Kidney epithelial cell (primary cell): ENCODE measurements at regions not wholly inside any gene's neighbourhood (a gene's known extent, or its start where the extent isn't known, plus 50 kb on each side); places are given as distances from the start of the nearest gene placed in this dataset.
"Not testable (repeated sequence)": the region's sequence is repeated elsewhere in the genome, so short reads cannot be mapped to it uniquely, and the experiment has no call there.

Experiments
- DNase-seq: peaks from one replicate; pipeline ENCODE4 v3.0.0-alpha.2; 2010; ENCODE audit warnings: low read depth
- H3K27me3 ChIP-seq: 2 replicates; pipeline ENCODE4 v1.6.0; 2011; ENCODE audit warnings: low read length; ENCODE audit not compliant: control insufficient read depth, insufficient read depth
- H3K36me3 ChIP-seq: 2 replicates; pipeline ENCODE4 v1.5.1; 2011; ENCODE audit warnings: low read length; ENCODE audit not compliant: control insufficient read depth, insufficient read depth
- H3K4me3 ChIP-seq: 2 replicates; pipeline ENCODE4 v1.5.1; 2011; ENCODE audit warnings: low read depth, mild to moderate bottlenecking, control low read depth, low read length
- CTCF ChIP-seq: IDR thresholded peaks from 2 replicates; pipeline ENCODE4 v1.5.1; 2011; ENCODE audit warnings: mild to moderate bottlenecking, moderate library complexity, low read length, control low read depth, inconsistent platforms; ENCODE audit not compliant: insufficient read depth, poor library complexity, severe bottlenecking

GRCh38 chr19:27964185-27964584 lies 1248.8 kb downstream of the UQCRFS1 start:
- H3K36me3 ChIP-seq = no peaks in the 10 kb centered on the region
- DNase-seq = no peak
- no peaks in the 10 kb centered on the region for H3K27me3 ChIP-seq
- no peak overlapping the region for H3K4me3 ChIP-seq
- TF ChIP-seq CTCF = no peak

GRCh38 chr19:27962264-27962663 lies 1250.7 kb downstream of the UQCRFS1 start:
- no peaks in the 10 kb centered on the region for H3K36me3 ChIP-seq
- H3K4me3 ChIP-seq = no peak overlapping the region
- DNase-seq = no peak
- no peak for TF ChIP-seq CTCF
- H3K27me3 ChIP-seq = no peaks in the 10 kb centered on the region

GRCh38 chr19:27955485-27956480 lies 1257.2 kb downstream of the UQCRFS1 start:
- DNase-seq = no peak
- no peak for TF ChIP-seq CTCF
- Histone ChIP-seq H3K4me3 (no peak overlapping the region), H3K27me3 (no peaks in the 10 kb centered on the region), H3K36me3 (no peaks in the 10 kb centered on the region)

- not testable (repeated sequence) for H3K36me3 ChIP-seq, DNase-seq, H3K27me3 ChIP-seq, H3K4me3 ChIP-seq
Observed at GRCh38 chr19:27942607-27943006, 1270.3 kb downstream of the UQCRFS1 start.

- Histone ChIP-seq H3K36me3 (no peaks in the 10 kb centered on the region), H3K27me3 (no peaks in the 10 kb centered on the region), H3K4me3 (no peak overlapping the region)
- no peak for TF ChIP-seq CTCF
- DNase-seq = no peak
Observed at GRCh38 chr19:27936139-27936538, 1276.8 kb downstream of the UQCRFS1 start.

GRCh38 chr19:27935669-27936068 lies 1277.3 kb downstream of the UQCRFS1 start:
- Histone ChIP-seq H3K36me3 (no peaks in the 10 kb centered on the region), H3K27me3 (no peaks in the 10 kb centered on the region), H3K4me3 (no peak overlapping the region)
- no peak for DNase-seq
- TF ChIP-seq CTCF = no peak
